Upper lobe of left lung (tissue), 4 donors: ENCODE measurements at regions not wholly inside any gene's neighbourhood (a gene's known extent, or its start where the extent isn't known, plus 50 kb on each side); places are given as distances from the start of the nearest gene placed in this dataset.

Experiments used
- CTCF ChIP-seq, 6 experiments: fragments of 450-650 bp in 4 of 6; fragments of 200-600 bp in 2 of 6; sonication (generic) in 2 of 6; IDR thresholded peaks; one replicate each; pipeline ENCODE4 v1.5.1; 2016 to 2019; ENCODE audit warnings: antibody characterized with exemption in 6 of 6
- POLR2A ChIP-seq, 4 donors: fragments of 450-650 bp; IDR thresholded peaks; one replicate each; pipeline ENCODE4 v1.5.1; 2016 to 2017; ENCODE audit warnings: antibody characterized with exemption in 4 of 4, mild to moderate bottlenecking in 2 of 4
- POLR2AphosphoS5 ChIP-seq, 2 donors: sonication (generic); formaldehyde crosslinking; IDR thresholded peaks; one replicate each; pipeline ENCODE4 v1.5.1; 2017; ENCODE audit warnings: antibody characterized with exemption in 2 of 2

GRCh38 chr5:174340226-174340625 is 294.7 kb downstream of the NSG2 start:
- TF ChIP-seq POLR2AphosphoS5 (IDR thresholded peaks at IDR 0.05) (no peak), CTCF (IDR thresholded peaks at IDR 0.05) (no peak), POLR2A (IDR thresholded peaks at IDR 0.05) (no peak)
